ENCODE measurements at regions not wholly inside any gene's neighbourhood (a gene's known extent, or its start where the extent isn't known, plus 50 kb on each side); places are given as distances from the start of the nearest gene placed in this dataset.

GRCh38 chr7:34389332-34390078 is 268.5 kb upstream of the NPSR1 start:
- TF ChIP-seq CTCF (IDR thresholded peaks at IDR 0.05; ENCODE audit: low read depth, low read length, missing control alignments): no peak
- DNase-seq (ENCODE audit: extremely low read depth, low read depth): no peak
- H3K4me3 ChIP-seq (replicated peaks; ENCODE audit: low read depth, low read length): no peak overlapping the region

- no peak for TF ChIP-seq CTCF (IDR thresholded peaks at IDR 0.05; ENCODE audit: low read depth, low read length, missing control alignments)
- H3K4me3 ChIP-seq (replicated peaks; ENCODE audit: low read depth, low read length): no peak overlapping the region
- DNase-seq (ENCODE audit: extremely low read depth, low read depth): no peak
Measured at GRCh38 chr7:34390103-34390502, 267.9 kb upstream of the NPSR1 start.

DNA sequence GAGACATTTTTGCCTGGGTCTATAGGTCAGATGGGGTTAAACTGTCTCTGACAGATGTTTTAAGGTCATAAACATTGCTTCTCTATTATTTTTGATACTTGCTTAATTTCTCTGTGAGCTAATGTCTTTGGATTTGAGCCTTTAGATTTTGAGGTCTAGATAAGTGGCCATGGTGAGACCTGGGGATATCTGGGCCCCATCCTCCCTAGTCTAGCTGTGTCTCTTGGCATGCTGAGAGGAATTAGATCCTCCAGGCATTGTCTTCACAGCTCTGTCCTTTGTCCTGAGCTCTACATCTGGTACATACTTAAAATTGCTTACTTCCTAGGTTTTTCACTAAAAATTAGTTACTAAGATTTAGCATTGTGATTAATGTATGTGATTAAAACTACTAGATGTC is 265.0 kb upstream of the NPSR1 start:
- H3K4me3 ChIP-seq (replicated peaks; ENCODE audit: low read depth, low read length): no peak overlapping the region
- no peak for TF ChIP-seq CTCF (IDR thresholded peaks at IDR 0.05; ENCODE audit: low read depth, low read length, missing control alignments)
- DNase-seq (ENCODE audit: extremely low read depth, low read depth): no peak

- DNase-seq (ENCODE audit: extremely low read depth, low read depth): no peak
- TF ChIP-seq CTCF (IDR thresholded peaks at IDR 0.05; ENCODE audit: low read depth, low read length, missing control alignments): no peak
- no peak overlapping the region for H3K4me3 ChIP-seq (replicated peaks; ENCODE audit: low read depth, low read length)
Measured at GRCh38 chr7:34396437-34397064, 261.5 kb upstream of the NPSR1 start.

GRCh38 chr7:34401776-34402175 is 256.2 kb upstream of the NPSR1 start:
- no peak overlapping the region for H3K4me3 ChIP-seq (replicated peaks; ENCODE audit: low read depth, low read length)
- no peak for TF ChIP-seq CTCF (IDR thresholded peaks at IDR 0.05; ENCODE audit: low read depth, low read length, missing control alignments)
- no peak for DNase-seq (ENCODE audit: extremely low read depth, low read depth)

GRCh38 chr7:34406848-34407530 is 251.0 kb upstream of the NPSR1 start:
- no peak overlapping the region for H3K4me3 ChIP-seq (replicated peaks; ENCODE audit: low read depth, low read length)
- DNase-seq (ENCODE audit: extremely low read depth, low read depth): no peak
- no peak for TF ChIP-seq CTCF (IDR thresholded peaks at IDR 0.05; ENCODE audit: low read depth, low read length, missing control alignments)

All from HFF-Myc (cell line).